ENCODE measurements at regions not wholly inside any gene's neighbourhood (a gene's known extent, or its start where the extent isn't known, plus 50 kb on each side); places are given as distances from the start of the nearest gene placed in this dataset.

DNA sequence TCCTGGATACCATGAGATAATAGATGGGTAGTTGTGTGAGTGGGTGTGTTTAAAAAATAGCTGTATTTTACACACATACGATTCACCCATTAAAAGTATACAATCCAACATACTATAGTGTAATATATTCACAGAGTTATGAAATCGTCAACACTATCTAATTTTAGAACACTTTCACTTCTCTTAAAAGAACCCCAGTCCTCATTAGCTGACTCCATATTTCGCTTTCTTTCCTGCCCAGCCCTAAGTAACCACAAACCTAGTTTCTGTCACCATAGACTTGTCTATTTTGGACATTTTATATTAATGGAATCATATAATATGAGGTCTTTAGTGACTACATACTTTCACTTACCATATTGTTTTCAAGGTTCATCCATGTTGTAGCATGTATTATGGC, 63.8 kb upstream of the S1PR3 start:
- TF ChIP-seq REST (IDR thresholded peaks at IDR 0.05) (no peak), CTCF (IDR thresholded peaks at IDR 0.05; ENCODE audit: low read depth, low read length, missing input control) (no peak), TAF1 (conservative IDR thresholded peaks at IDR 0.05) (no peak), GABPA (IDR thresholded peaks at IDR 0.05 in 1 of 2, conservative IDR thresholded peaks at IDR 0.05 in 1 of 2) (no peak), MAX (IDR thresholded peaks at IDR 0.05) (no peak), FOXA1 (IDR thresholded peaks at IDR 0.05) (no peak), RXRA (IDR thresholded peaks at IDR 0.05) (no peak), FOXA2 (IDR thresholded peaks at IDR 0.05) (no peak)

Data from liver (tissue), 3 donors.